ENCODE measurements at regions not wholly inside any gene's neighbourhood (a gene's known extent, or its start where the extent isn't known, plus 50 kb on each side); places are given as distances from the start of the nearest gene placed in this dataset.
"Not testable (repeated sequence)": the region's sequence is repeated elsewhere in the genome, so short reads cannot be mapped to it uniquely, and the experiment has no call there.

- H3K27me3 ChIP-seq (ENCODE audit: control insufficient read depth, insufficient read depth, low read length): no peaks in the 10 kb centered on the region
- H3K4me1 ChIP-seq (ENCODE audit: control insufficient read depth, insufficient read depth, low read length): no peaks in the 10 kb centered on the region
- no peak overlapping the region for H3K9ac ChIP-seq (ENCODE audit: low read length)
- H3K4me3 ChIP-seq (ENCODE audit: low read length): no peak overlapping the region
- no peaks in the 10 kb centered on the region for H3K36me3 ChIP-seq (ENCODE audit: control insufficient read depth, insufficient read depth, low read length)
- no peaks in the 10 kb centered on the region for H3K9me3 ChIP-seq (ENCODE audit: control insufficient read depth, low read length)
Observed at GRCh38 chr18:34321066-34321465, 96.4 kb upstream of the NOL4 start.

DNA sequence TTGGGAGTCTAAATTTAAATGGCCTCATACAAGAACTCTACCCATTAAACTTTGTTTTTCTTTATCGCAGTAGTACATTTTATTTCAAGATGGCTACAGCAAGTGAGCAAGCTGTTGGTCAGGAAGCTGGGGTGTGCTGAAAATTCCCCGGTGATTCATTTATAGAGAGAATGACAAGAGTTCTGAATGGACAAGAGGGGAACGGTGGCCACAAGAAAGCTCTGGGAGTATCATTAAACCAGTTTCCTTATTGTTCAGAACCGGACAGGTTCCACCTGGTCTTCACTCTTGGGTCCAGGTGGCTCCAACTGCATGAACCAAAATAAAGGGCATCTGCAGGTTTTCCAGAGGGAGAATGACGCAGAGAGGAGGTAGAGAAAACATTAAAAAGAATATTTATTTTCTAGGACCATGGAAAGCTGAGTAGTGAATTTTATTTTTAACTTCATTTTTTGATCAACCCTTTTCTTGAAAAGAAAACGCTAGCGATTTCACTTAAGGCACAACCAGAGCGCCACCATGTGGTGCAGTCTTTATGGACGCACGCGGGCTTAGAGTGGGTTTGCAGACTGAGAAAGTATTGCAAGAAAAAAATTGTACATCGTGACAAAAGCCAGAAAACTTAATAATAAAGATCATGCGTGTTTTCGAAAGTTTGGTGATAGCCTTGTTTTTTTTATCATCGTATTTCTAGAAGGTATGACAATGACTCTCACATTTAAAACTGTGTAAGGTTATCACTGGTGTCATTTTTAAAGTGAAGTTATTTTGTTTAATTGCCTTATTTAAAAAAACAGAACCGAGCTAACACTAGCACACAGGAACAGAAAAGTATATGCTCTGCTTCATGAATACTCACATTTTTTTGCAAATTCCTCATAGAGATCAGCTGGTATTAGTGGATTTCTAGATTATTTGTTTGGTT, 97.9 kb upstream of the NOL4 start:
- Histone ChIP-seq H3K27me3 (ENCODE audit: control insufficient read depth, insufficient read depth, low read length) (no peaks in the 10 kb centered on the region), H3K4me3 (ENCODE audit: low read length) (no peak overlapping the region), H3K9ac (ENCODE audit: low read length) (no peak overlapping the region), H3K9me3 (ENCODE audit: control insufficient read depth, low read length) (no peaks in the 10 kb centered on the region), H3K36me3 (ENCODE audit: control insufficient read depth, insufficient read depth, low read length) (no peaks in the 10 kb centered on the region), H3K4me1 (ENCODE audit: control insufficient read depth, insufficient read depth, low read length) (no peaks in the 10 kb centered on the region)

DNA sequence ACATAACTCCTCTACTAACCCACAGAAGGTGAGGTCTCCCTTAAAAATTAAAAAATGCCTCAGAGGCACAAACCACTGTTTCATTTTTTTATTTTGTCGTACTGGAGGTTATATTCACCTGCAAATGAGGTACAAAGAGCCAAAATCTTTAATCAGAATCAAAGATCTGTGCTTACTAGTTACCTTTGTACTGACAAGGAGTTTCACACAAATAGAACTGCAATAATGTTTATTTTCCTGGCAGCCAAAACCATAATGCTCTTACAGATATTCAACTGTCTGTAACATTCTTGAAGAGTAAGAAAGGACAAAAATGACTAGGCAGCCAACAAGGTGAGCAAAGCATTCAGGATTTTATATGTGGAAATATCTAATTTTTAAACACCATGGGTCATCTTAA, 105.1 kb upstream of the NOL4 start:
- H3K4me3 ChIP-seq (ENCODE audit: low read length): no peak overlapping the region
- H3K9ac ChIP-seq (ENCODE audit: low read length): no peak overlapping the region

GRCh38 chr18:34330308-34330707, 105.6 kb upstream of the NOL4 start:
- H3K27me3 ChIP-seq (ENCODE audit: control insufficient read depth, insufficient read depth, low read length): no peaks in the 10 kb centered on the region

More for the DNA sequence above, 105.1 kb upstream of the NOL4 start:
- Histone ChIP-seq H3K36me3 (ENCODE audit: control insufficient read depth, insufficient read depth, low read length) (no peaks in the 10 kb centered on the region), H3K27me3 (ENCODE audit: control insufficient read depth, insufficient read depth, low read length) (no peaks in the 10 kb centered on the region), H3K9me3 (ENCODE audit: control insufficient read depth, low read length) (no peaks in the 10 kb centered on the region), H3K4me1 (ENCODE audit: control insufficient read depth, insufficient read depth, low read length) (no peaks in the 10 kb centered on the region)

DNA sequence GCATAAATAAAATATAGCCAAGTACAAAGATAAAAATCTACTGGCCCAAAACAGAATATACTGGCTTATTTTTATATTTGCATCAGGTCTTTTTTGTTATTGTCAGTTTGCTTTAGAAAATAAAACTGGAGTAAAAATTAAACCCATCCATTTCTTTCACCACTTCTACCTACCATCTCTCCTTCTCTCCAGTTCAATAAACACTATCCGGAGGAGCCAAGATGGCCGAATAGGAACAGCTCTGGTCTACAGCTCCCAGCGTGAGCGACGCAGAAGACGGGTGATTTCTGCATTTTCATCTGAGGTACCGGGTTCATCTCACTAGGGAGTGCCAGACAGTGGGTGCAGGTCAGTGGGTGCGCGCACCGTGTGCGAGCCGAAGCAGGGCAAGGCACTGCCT, 106.2 kb upstream of the NOL4 start:
- not testable (repeated sequence) for H3K9ac ChIP-seq (ENCODE audit: low read length); H3K36me3 ChIP-seq (ENCODE audit: control insufficient read depth, insufficient read depth, low read length); H3K9me3 ChIP-seq (ENCODE audit: control insufficient read depth, low read length); H3K4me1 ChIP-seq (ENCODE audit: control insufficient read depth, insufficient read depth, low read length); H3K4me3 ChIP-seq (ENCODE audit: low read length); H3K27me3 ChIP-seq (ENCODE audit: control insufficient read depth, insufficient read depth, low read length)

More at GRCh38 chr18:34330308-34330707, 105.6 kb upstream of the NOL4 start:
- Histone ChIP-seq H3K4me1 (ENCODE audit: control insufficient read depth, insufficient read depth, low read length) (no peaks in the 10 kb centered on the region), H3K36me3 (ENCODE audit: control insufficient read depth, insufficient read depth, low read length) (no peaks in the 10 kb centered on the region), H3K9me3 (ENCODE audit: control insufficient read depth, low read length) (no peaks in the 10 kb centered on the region), H3K4me3 (ENCODE audit: low read length) (no peak overlapping the region), H3K9ac (ENCODE audit: low read length) (no peak overlapping the region)

GRCh38 chr18:34331343-34331742, 106.6 kb upstream of the NOL4 start:
- H3K4me1 ChIP-seq (ENCODE audit: control insufficient read depth, insufficient read depth, low read length); H3K4me3 ChIP-seq (ENCODE audit: low read length); H3K9ac ChIP-seq (ENCODE audit: low read length); H3K36me3 ChIP-seq (ENCODE audit: control insufficient read depth, insufficient read depth, low read length); H3K9me3 ChIP-seq (ENCODE audit: control insufficient read depth, low read length); H3K27me3 ChIP-seq (ENCODE audit: control insufficient read depth, insufficient read depth, low read length): not testable (repeated sequence)

DNA sequence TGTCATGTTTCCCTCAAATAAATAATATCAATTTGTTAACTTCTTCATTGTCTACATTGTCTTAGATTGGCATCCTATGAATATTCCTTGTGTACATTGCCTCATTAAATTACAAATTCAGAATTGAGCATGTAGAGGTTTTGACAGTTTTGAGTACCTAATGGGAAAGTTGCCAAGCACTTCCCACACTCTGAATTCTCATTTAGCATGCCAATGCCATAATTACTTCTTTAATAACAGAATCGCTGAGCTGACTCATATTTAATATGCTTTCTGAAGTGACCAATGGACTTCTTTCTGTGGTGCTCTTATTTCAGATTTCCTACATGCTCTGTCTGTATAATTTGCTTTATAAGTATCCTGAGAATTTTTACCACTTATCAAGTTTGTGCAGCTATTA, 114.4 kb upstream of the NOL4 start:
- Histone ChIP-seq H3K4me3 (ENCODE audit: low read length) (no peak overlapping the region), H3K9me3 (ENCODE audit: control insufficient read depth, low read length) (no peaks in the 10 kb centered on the region), H3K27me3 (ENCODE audit: control insufficient read depth, insufficient read depth, low read length) (no peaks in the 10 kb centered on the region), H3K4me1 (ENCODE audit: control insufficient read depth, insufficient read depth, low read length) (no peaks in the 10 kb centered on the region), H3K9ac (ENCODE audit: low read length) (no peak overlapping the region), H3K36me3 (ENCODE audit: control insufficient read depth, insufficient read depth, low read length) (no peaks in the 10 kb centered on the region)

- no peaks in the 10 kb centered on the region for H3K4me1 ChIP-seq (ENCODE audit: control insufficient read depth, insufficient read depth, low read length)
Observed at GRCh38 chr18:34342960-34343359, 118.2 kb upstream of the NOL4 start.

GRCh38 chr18:34345738-34346137, 121.0 kb upstream of the NOL4 start:
- no peak overlapping the region for H3K4me3 ChIP-seq (ENCODE audit: low read length)
- no peaks in the 10 kb centered on the region for H3K4me1 ChIP-seq (ENCODE audit: control insufficient read depth, insufficient read depth, low read length)
- H3K27me3 ChIP-seq (ENCODE audit: control insufficient read depth, insufficient read depth, low read length): no peaks in the 10 kb centered on the region
- H3K9ac ChIP-seq (ENCODE audit: low read length): no peak overlapping the region
- no peaks in the 10 kb centered on the region for H3K9me3 ChIP-seq (ENCODE audit: control insufficient read depth, low read length)
- H3K36me3 ChIP-seq (ENCODE audit: control insufficient read depth, insufficient read depth, low read length): no peaks in the 10 kb centered on the region

More at GRCh38 chr18:34342960-34343359, 118.2 kb upstream of the NOL4 start:
- Histone ChIP-seq H3K36me3 (ENCODE audit: control insufficient read depth, insufficient read depth, low read length) (no peaks in the 10 kb centered on the region), H3K27me3 (ENCODE audit: control insufficient read depth, insufficient read depth, low read length) (no peaks in the 10 kb centered on the region), H3K9me3 (ENCODE audit: control insufficient read depth, low read length) (no peaks in the 10 kb centered on the region), H3K9ac (ENCODE audit: low read length) (no peak overlapping the region), H3K4me3 (ENCODE audit: low read length) (no peak overlapping the region)

DNA sequence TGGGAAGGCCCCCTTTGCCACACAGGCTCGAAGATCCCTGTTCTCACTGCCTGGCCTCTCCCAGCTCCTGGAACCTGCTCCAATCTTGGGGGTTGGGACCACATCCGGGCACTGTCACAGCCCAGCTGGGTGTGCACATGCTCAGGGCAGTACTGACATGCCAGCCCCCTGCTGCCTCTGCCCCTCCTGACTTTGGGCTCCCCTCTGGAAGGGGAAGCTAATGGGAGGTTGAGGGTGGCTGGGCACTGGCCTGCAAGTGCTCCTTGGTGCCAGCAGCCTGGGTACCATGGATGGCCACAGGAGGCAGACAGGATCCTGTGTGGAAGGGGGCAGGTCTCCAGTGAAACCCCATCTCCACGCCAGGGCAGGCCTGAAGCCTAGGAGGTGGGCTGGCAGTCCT, 126.1 kb upstream of the NOL4 start:
- no peaks in the 10 kb centered on the region for H3K9me3 ChIP-seq (ENCODE audit: control insufficient read depth, low read length)
- no peaks in the 10 kb centered on the region for H3K27me3 ChIP-seq (ENCODE audit: control insufficient read depth, insufficient read depth, low read length)
- H3K9ac ChIP-seq (ENCODE audit: low read length): no peak overlapping the region
- no peaks in the 10 kb centered on the region for H3K36me3 ChIP-seq (ENCODE audit: control insufficient read depth, insufficient read depth, low read length)
- H3K4me3 ChIP-seq (ENCODE audit: low read length): no peak overlapping the region
- no peaks in the 10 kb centered on the region for H3K4me1 ChIP-seq (ENCODE audit: control insufficient read depth, insufficient read depth, low read length)

GRCh38 chr18:34352385-34353163, 127.9 kb upstream of the NOL4 start:
- Histone ChIP-seq H3K9me3 (ENCODE audit: control insufficient read depth, low read length) (no peaks in the 10 kb centered on the region), H3K36me3 (ENCODE audit: control insufficient read depth, insufficient read depth, low read length) (no peaks in the 10 kb centered on the region), H3K4me3 (ENCODE audit: low read length) (no peak overlapping the region), H3K27me3 (ENCODE audit: control insufficient read depth, insufficient read depth, low read length) (no peaks in the 10 kb centered on the region), H3K9ac (ENCODE audit: low read length) (no peak overlapping the region), H3K4me1 (ENCODE audit: control insufficient read depth, insufficient read depth, low read length) (no peaks in the 10 kb centered on the region)

GRCh38 chr18:34354351-34354750, 129.6 kb upstream of the NOL4 start:
- Histone ChIP-seq H3K9ac (ENCODE audit: low read length) (no peak overlapping the region), H3K27me3 (ENCODE audit: control insufficient read depth, insufficient read depth, low read length) (no peaks in the 10 kb centered on the region), H3K36me3 (ENCODE audit: control insufficient read depth, insufficient read depth, low read length) (no peaks in the 10 kb centered on the region), H3K4me1 (ENCODE audit: control insufficient read depth, insufficient read depth, low read length) (no peaks in the 10 kb centered on the region), H3K9me3 (ENCODE audit: control insufficient read depth, low read length) (no peaks in the 10 kb centered on the region), H3K4me3 (ENCODE audit: low read length) (no peak overlapping the region)
